BLaER1 (cell line): ENCODE measurements at regions not wholly inside any gene's neighbourhood (a gene's known extent, or its start where the extent isn't known, plus 50 kb on each side); places are given as distances from the start of the nearest gene placed in this dataset.

Experiments used
- H3K27ac ChIP-seq: shearing (Covaris generic); formaldehyde crosslinking; 2 replicates; pipeline ENCODE4 v1.8.1; 2022
- H3K27me3 ChIP-seq: shearing (Covaris generic); formaldehyde crosslinking; 2 replicates; pipeline ENCODE4 v1.8.1; 2022
- H3K36me3 ChIP-seq: shearing (Covaris generic); formaldehyde crosslinking; 2 replicates; pipeline ENCODE4 v1.8.1; 2022
- H3K4me1 ChIP-seq: shearing (Covaris generic); formaldehyde crosslinking; 2 replicates; pipeline ENCODE4 v1.8.1; 2022
- H3K4me2 ChIP-seq: shearing (Covaris generic); formaldehyde crosslinking; 2 replicates; pipeline ENCODE4 v1.8.1; 2022
- H3K4me3 ChIP-seq: shearing (Covaris generic); formaldehyde crosslinking; 2 replicates; pipeline ENCODE4 v1.8.1; 2022
- H3K9ac ChIP-seq: shearing (Covaris generic); formaldehyde crosslinking; 2 replicates; pipeline ENCODE4 v1.8.1; 2022
- H3K9me3 ChIP-seq: shearing (Covaris generic); formaldehyde crosslinking; 2 replicates; pipeline ENCODE4 v1.8.1; 2022
- H4K20me1 ChIP-seq: shearing (Covaris generic); formaldehyde crosslinking; 2 replicates; pipeline ENCODE4 v1.8.1; 2022
- Cebpa-rat ChIP-seq: shearing (Covaris generic); IDR thresholded peaks from 2 replicates; pipeline ENCODE4 v1.8.1; 2022

DNA sequence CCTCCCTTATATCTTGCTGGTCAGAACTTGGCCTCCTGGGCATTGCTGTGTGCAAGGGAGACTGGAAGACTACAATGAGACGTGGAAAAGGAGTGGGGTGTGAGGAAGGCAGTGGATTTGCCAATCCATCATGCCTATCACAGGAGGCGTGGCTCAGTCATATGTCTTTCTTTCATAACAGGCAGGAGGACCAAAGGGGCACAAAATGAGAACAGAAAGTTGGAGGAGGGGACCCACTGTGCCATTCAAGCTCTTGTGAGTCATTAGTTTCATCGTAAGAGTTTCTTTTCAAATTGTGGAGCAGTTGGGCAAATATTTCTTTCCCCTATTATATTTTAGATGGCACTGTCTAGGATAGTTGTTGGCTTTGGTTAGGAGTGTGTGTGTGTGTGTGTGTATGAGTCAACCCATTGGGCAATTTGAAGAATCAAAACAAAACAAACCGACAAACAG lies 471.5 kb downstream of the TSHZ3 start:
- TF ChIP-seq Cebpa-rat, result no peak
- H3K4me2 ChIP-seq, result peak overlapping the region; percentile 35
- no peaks in the 10 kb centered on the region for H4K20me1 ChIP-seq

GRCh38 chr19:30873691-30874090 lies 475.5 kb downstream of the TSHZ3 start:
- H3K27me3 ChIP-seq, result no peaks in the 10 kb centered on the region
- H3K4me2 ChIP-seq, result peak overlapping the region; percentile 89
- peak overlapping the region; percentile 57 for H3K27ac ChIP-seq
- no peak for TF ChIP-seq Cebpa-rat
- H3K9ac ChIP-seq, result peak overlapping the region; percentile 27; the same call in 1 of the 2 replicates
- H4K20me1 ChIP-seq, result no peaks in the 10 kb centered on the region
- peaks cover 79% of the 10 kb centered on the region for H3K4me1 ChIP-seq
- no peaks in the 10 kb centered on the region for H3K36me3 ChIP-seq
- no peaks in the 10 kb centered on the region for H3K9me3 ChIP-seq
- H3K4me3 ChIP-seq, result peak overlapping the region; percentile 33; the same call in 1 of the 2 replicates

More for the DNA sequence above, 471.5 kb downstream of the TSHZ3 start:
- Histone ChIP-seq H3K4me3 (no peak overlapping the region), H3K4me1 (peaks cover 62% of the 10 kb centered on the region), H3K9me3 (no peaks in the 10 kb centered on the region), H3K9ac (no peak overlapping the region), H3K36me3 (no peaks in the 10 kb centered on the region), H3K27me3 (no peaks in the 10 kb centered on the region), H3K27ac (0 out of 2 replicates have a peak overlapping the region, but pooled peaks have one; percentile 21)

GRCh38 chr19:30873003-30873402 lies 476.2 kb downstream of the TSHZ3 start:
- Histone ChIP-seq H4K20me1 (no peaks in the 10 kb centered on the region), H3K27ac (peak overlapping the region; percentile 57), H3K4me2 (peak overlapping the region; percentile 89), H3K9ac (no peak overlapping the region), H3K9me3 (no peaks in the 10 kb centered on the region), H3K4me1 (peaks cover 79% of the 10 kb centered on the region), H3K4me3 (no peak overlapping the region), H3K27me3 (no peaks in the 10 kb centered on the region), H3K36me3 (no peaks in the 10 kb centered on the region)
- no peak for TF ChIP-seq Cebpa-rat

DNA sequence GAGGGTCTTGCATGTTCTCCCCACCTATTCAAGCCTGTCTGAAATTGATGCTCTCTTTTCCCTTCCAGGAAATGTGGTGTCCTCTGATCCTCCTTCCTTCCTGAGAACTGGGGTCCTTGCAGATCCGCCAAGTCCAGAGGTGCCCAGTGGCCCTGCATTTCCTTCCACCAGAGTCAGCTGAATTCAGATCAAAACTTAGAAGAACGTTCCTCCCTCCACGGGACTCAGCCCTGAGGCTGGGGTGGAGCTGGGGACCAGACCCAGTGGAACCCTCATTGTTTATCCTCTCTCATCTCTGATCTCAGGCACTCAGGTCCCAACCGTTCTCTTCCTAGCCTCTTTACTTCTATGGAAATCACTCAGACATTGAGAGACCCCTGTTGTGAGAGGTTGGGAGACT lies 477.3 kb downstream of the TSHZ3 start:
- peaks cover 70% of the 10 kb centered on the region for H3K4me1 ChIP-seq
- no peak overlapping the region for H3K4me3 ChIP-seq
- H4K20me1 ChIP-seq, result no peaks in the 10 kb centered on the region
- peak overlapping the region; percentile 89 for H3K4me2 ChIP-seq
- no peak overlapping the region for H3K9ac ChIP-seq
- H3K27ac ChIP-seq, result peak overlapping the region; percentile 57
- no peak for TF ChIP-seq Cebpa-rat
- no peaks in the 10 kb centered on the region for H3K27me3 ChIP-seq
- no peaks in the 10 kb centered on the region for H3K36me3 ChIP-seq
- no peaks in the 10 kb centered on the region for H3K9me3 ChIP-seq

- no peak overlapping the region for H3K27ac ChIP-seq
- H3K4me1 ChIP-seq, result peaks cover 59% of the 10 kb centered on the region
- H4K20me1 ChIP-seq, result no peaks in the 10 kb centered on the region
- no peak overlapping the region for H3K4me2 ChIP-seq
- no peak overlapping the region for H3K4me3 ChIP-seq
- H3K9ac ChIP-seq, result no peak overlapping the region
- H3K27me3 ChIP-seq, result no peaks in the 10 kb centered on the region
- TF ChIP-seq Cebpa-rat, result no peak
- no peaks in the 10 kb centered on the region for H3K9me3 ChIP-seq
- no peaks in the 10 kb centered on the region for H3K36me3 ChIP-seq
Observed at GRCh38 chr19:30870876-30871275, 478.4 kb downstream of the TSHZ3 start.

DNA sequence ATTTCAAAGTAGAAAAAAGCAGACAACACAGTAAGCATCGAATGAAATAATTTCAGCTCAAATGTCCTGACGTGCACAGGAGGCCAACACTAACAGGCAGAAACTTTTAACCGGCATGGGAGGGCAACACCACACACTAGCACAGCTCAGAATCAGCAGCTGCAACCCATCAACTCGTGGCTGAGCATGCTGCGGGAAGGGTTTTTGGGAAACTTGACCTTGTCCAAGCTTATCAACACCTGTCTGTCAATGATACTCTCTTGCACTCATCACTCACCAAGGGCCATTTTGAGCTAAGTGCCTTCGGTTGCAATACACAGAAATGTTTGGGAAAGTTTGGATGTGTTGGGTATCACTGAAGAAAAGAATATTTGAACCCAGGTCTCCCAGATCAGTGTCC lies 483.7 kb downstream of the TSHZ3 start:
- no peaks in the 10 kb centered on the region for H3K9me3 ChIP-seq

DNA sequence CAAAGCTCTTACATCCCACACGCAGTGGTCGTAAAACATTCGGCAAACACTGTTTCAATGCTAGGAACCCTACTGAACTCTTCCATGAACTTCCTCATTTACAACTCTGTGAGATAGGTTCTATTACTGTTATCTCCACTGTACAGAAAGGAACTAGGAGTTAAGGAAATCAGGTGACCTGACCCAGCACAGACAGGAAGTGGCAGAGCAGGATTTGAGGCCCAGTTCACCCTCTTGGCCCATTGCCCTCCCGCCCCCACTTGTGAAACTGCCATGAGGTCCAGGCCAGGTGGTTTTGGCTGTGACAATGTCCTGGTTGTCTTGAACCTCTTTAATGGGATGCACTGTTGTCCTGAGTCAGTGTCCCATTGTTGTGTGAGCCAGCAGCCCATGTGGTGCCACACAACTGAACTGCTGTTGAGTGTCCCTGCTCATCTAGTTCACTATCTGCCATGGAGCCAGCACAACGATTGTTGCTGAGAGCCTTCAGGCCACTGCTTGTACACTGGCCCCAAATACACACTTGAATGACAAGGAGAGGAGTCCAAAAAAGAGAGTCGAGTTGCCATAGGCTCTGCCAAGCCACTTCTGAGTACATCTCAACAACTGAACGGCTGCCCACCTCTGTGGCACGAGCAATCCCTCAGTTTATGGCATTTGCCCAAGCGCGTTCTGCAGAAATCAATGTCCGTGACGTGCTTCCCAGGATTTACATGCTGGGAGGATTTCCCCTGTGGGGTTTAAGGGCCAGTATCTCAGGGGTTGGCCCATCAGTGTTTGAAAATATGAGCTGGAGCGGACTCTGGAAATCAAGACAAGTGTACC lies 484.6 kb downstream of the TSHZ3 start:
- Histone ChIP-seq H3K9ac (no peak overlapping the region), H3K9me3 (no peaks in the 10 kb centered on the region), H3K4me1 (peaks cover 21% of the 10 kb centered on the region), H3K27me3 (no peaks in the 10 kb centered on the region), H3K27ac (no peak overlapping the region), H3K36me3 (no peaks in the 10 kb centered on the region), H4K20me1 (no peaks in the 10 kb centered on the region), H3K4me2 (peak overlapping the region; percentile 26), H3K4me3 (no peak overlapping the region)
- no peak for TF ChIP-seq Cebpa-rat

More for the DNA sequence above, 483.7 kb downstream of the TSHZ3 start:
- Histone ChIP-seq H3K4me2 (no peak overlapping the region), H3K27ac (no peak overlapping the region), H3K4me1 (peaks cover 21% of the 10 kb centered on the region), H3K27me3 (no peaks in the 10 kb centered on the region), H4K20me1 (no peaks in the 10 kb centered on the region), H3K36me3 (no peaks in the 10 kb centered on the region), H3K9ac (no peak overlapping the region), H3K4me3 (no peak overlapping the region)
- TF ChIP-seq Cebpa-rat, result no peak

DNA sequence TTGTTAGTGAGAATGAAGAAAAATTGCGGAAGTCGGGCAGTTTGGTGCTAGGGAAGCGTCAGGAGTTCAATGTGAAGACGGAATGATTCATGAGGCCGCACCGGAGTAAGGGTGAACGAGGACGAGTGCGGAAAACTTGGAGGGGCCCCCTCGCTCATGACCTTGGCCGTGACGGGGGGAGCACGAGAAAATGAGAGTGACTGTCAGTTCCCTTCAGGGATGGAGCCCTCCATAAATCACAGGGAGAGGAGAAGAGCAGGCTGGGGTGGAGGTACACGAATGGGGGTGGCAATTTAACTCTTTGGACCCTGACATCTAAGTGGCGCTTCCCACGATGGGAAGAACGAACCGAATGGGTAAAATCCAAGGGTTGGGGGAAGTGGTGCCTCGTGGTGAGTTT lies 486.4 kb downstream of the TSHZ3 start:
- H3K9ac ChIP-seq, result no peak overlapping the region
- H3K36me3 ChIP-seq, result no peaks in the 10 kb centered on the region
- no peaks in the 10 kb centered on the region for H3K27me3 ChIP-seq
- peaks cover 9% of the 10 kb centered on the region for H3K4me1 ChIP-seq
- H3K9me3 ChIP-seq, result no peaks in the 10 kb centered on the region
- H3K4me3 ChIP-seq, result no peak overlapping the region
- H3K4me2 ChIP-seq, result no peak overlapping the region
- H4K20me1 ChIP-seq, result no peaks in the 10 kb centered on the region
- H3K27ac ChIP-seq, result no peak overlapping the region
- TF ChIP-seq Cebpa-rat, result no peak

GRCh38 chr19:30861919-30862318 lies 487.3 kb downstream of the TSHZ3 start:
- Histone ChIP-seq H3K4me2 (no peak overlapping the region), H3K9me3 (no peaks in the 10 kb centered on the region), H3K9ac (no peak overlapping the region), H3K4me1 (peaks cover 9% of the 10 kb centered on the region), H4K20me1 (no peaks in the 10 kb centered on the region), H3K36me3 (no peaks in the 10 kb centered on the region), H3K4me3 (no peak overlapping the region), H3K27me3 (no peaks in the 10 kb centered on the region), H3K27ac (no peak overlapping the region)
- no peak for TF ChIP-seq Cebpa-rat

DNA sequence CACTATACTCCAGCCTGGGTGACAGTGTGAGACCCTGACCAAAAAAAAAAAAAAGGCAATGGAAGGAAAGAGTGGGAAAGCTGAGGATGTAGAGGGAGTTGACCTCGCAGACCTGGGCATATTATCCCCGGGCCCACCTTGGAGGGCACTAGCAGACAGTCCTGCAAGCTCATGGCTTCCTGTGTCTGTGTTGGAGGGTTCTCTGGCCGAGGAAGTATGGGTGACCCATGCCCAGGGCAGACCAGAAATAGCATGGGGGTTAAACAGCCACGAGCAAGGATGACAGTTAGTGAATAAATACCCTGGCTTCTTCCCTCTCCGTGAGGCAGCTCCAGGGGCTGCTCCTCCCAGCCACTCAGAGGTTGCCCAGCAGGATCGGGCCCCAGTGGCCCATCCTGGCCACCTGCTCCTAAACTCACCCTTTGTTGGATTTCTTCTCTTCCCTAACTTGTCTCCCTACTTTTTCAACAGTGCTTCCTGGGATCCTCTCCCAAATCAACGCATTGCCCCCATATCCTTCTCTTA lies 485.8 kb downstream of the ZNF536 start:
- Histone ChIP-seq H3K36me3 (no peaks in the 10 kb centered on the region), H3K4me2 (no peak overlapping the region), H3K4me1 (no peaks in the 10 kb centered on the region), H3K27ac (no peak overlapping the region), H3K27me3 (no peaks in the 10 kb centered on the region), H3K9ac (no peak overlapping the region), H3K9me3 (no peaks in the 10 kb centered on the region), H3K4me3 (no peak overlapping the region), H4K20me1 (no peaks in the 10 kb centered on the region)
- TF ChIP-seq Cebpa-rat, result no peak
